GM12864 (cell line): ENCODE measurements at regions not wholly inside any gene's neighbourhood (a gene's known extent, or its start where the extent isn't known, plus 50 kb on each side); places are given as distances from the start of the nearest gene placed in this dataset.

Experiments
- DNase-seq: peaks from one replicate; pipeline ENCODE4 v3.0.0-alpha.2; 2011; ENCODE audit warnings: low read depth
- H3K4me3 ChIP-seq: 2 replicates; pipeline ENCODE4 v1.5.1; 2011; ENCODE audit warnings: mild to moderate bottlenecking, low read depth, low read length, control low read depth
- CTCF ChIP-seq: IDR thresholded peaks from 2 replicates; pipeline ENCODE4 v1.5.1; 2011; ENCODE audit warnings: low read depth, mild to moderate bottlenecking, moderate library complexity, low read length, control low read depth, inconsistent platforms; ENCODE audit errors: missing control alignments

- no peak overlapping the region for H3K4me3 ChIP-seq
- no peak for DNase-seq
- TF ChIP-seq CTCF = no peak
Measured at GRCh38 chr7:69129524-69129923, 468.8 kb upstream of the AUTS2 start.

- no peak for TF ChIP-seq CTCF
- DNase-seq = no peak
- no peak overlapping the region for H3K4me3 ChIP-seq
Measured at GRCh38 chr7:69129951-69130350, 468.3 kb upstream of the AUTS2 start.

GRCh38 chr7:69130396-69130795 lies 467.9 kb upstream of the AUTS2 start:
- no peak for DNase-seq
- TF ChIP-seq CTCF = no peak
- H3K4me3 ChIP-seq = no peak overlapping the region

- no peak overlapping the region for H3K4me3 ChIP-seq
- DNase-seq = no peak
- no peak for TF ChIP-seq CTCF
Measured at GRCh38 chr7:69134316-69134715, 464.0 kb upstream of the AUTS2 start.

- no peak for TF ChIP-seq CTCF
- H3K4me3 ChIP-seq = no peak overlapping the region
- DNase-seq = no peak
Measured at GRCh38 chr7:69147631-69148030, 450.6 kb upstream of the AUTS2 start.

GRCh38 chr7:69149804-69150782 lies 448.2 kb upstream of the AUTS2 start:
- no peak for DNase-seq
- TF ChIP-seq CTCF = no peak
- H3K4me3 ChIP-seq = no peak overlapping the region

GRCh38 chr7:69162326-69162725 lies 435.9 kb upstream of the AUTS2 start:
- TF ChIP-seq CTCF = no peak
- no peak overlapping the region for H3K4me3 ChIP-seq

More at GRCh38 chr7:69162326-69162725, 435.9 kb upstream of the AUTS2 start:
- no peak for DNase-seq
